CD14-positive monocyte (primary cell): ENCODE measurements at regions not wholly inside any gene's neighbourhood (a gene's known extent, or its start where the extent isn't known, plus 50 kb on each side); places are given as distances from the start of the nearest gene placed in this dataset.

ENCODE experiments used
- DNase-seq, 3 donors: peaks; one replicate each; pipeline ENCODE4 v3.0.0-alpha.2; 2011 to 2022
- H2AFZ ChIP-seq: 2 replicates; pipeline ENCODE4 v1.6.0; 2012; ENCODE audit warnings: mild to moderate bottlenecking, low read depth, low read length, inconsistent platforms; ENCODE audit not compliant: insufficient read depth, poor library complexity, severe bottlenecking
- H3K27ac ChIP-seq, 2 donors: 1 replicate in 1 of 2; 2 replicates in 1 of 2; pipeline ENCODE4 v1.5.1; 2012 to 2013; ENCODE audit warnings: low read length in 2 of 2, control low read depth in 1 of 2, inconsistent platforms in 1 of 2, low read depth in 1 of 2, mild to moderate bottlenecking in 1 of 2
- H3K27me3 ChIP-seq, 2 donors: one replicate each; pipeline versions ENCODE4 v1.6.0 to v1.6.1; 2011 to 2013; ENCODE audit warnings: low read length in 2 of 2; ENCODE audit not compliant: control insufficient read depth in 2 of 2, insufficient read depth in 2 of 2
- H3K36me3 ChIP-seq, 2 donors: replicated peaks in 1 of 2; 1 replicate in 1 of 2; 2 replicates in 1 of 2; pipeline versions ENCODE4 v1.5.1 to v1.6.1; 2012 to 2013; ENCODE audit warnings: low read length in 2 of 2, control low read depth in 1 of 2, inconsistent platforms in 1 of 2, mild to moderate bottlenecking in 1 of 2; ENCODE audit not compliant: insufficient read depth in 2 of 2, control insufficient read depth in 1 of 2
- H3K4me1 ChIP-seq, 2 donors: 1 replicate in 1 of 2; 2 replicates in 1 of 2; pipeline versions ENCODE4 v1.5.1 to v1.6.1; 2012 to 2013; ENCODE audit warnings: low read length in 2 of 2, control low read depth in 1 of 2, inconsistent platforms in 1 of 2, mild to moderate bottlenecking in 1 of 2, moderate library complexity in 1 of 2; ENCODE audit not compliant: insufficient read depth in 2 of 2, control insufficient read depth in 1 of 2
- H3K4me2 ChIP-seq: replicated peaks from 2 replicates; pipeline ENCODE3; 2012; ENCODE audit warnings: low read length, moderate library complexity, mild to moderate bottlenecking; ENCODE audit not compliant: poor library complexity, severe bottlenecking; ENCODE audit errors: extremely low read depth
- H3K4me3 ChIP-seq, 3 experiments: fragments of 200-600 bp in 1 of 3; sonication (generic) in 1 of 3; replicated peaks in 1 of 3; 1 replicate in 2 of 3; 2 replicates in 1 of 3; pipeline ENCODE4 v1.5.1; 2011 to 2013; ENCODE audit warnings: low read length in 3 of 3, mild to moderate bottlenecking in 3 of 3, control low read depth in 2 of 3, low read depth in 2 of 3, inconsistent platforms in 1 of 3, moderate library complexity in 1 of 3
- H3K79me2 ChIP-seq: 2 replicates; pipeline ENCODE4 v1.6.0; 2012; ENCODE audit warnings: mild to moderate bottlenecking, control low read depth, inconsistent platforms, low read length, moderate library complexity; ENCODE audit not compliant: insufficient read depth
- H3K9ac ChIP-seq: 2 replicates; pipeline ENCODE4 v1.6.0; 2017; ENCODE audit warnings: low read length, mild to moderate bottlenecking; ENCODE audit not compliant: insufficient read depth, poor library complexity, severe bottlenecking
- H3K9me3 ChIP-seq, 2 donors: replicated peaks in 1 of 2; 1 replicate in 1 of 2; 2 replicates in 1 of 2; pipeline versions ENCODE4 v1.5.1 to v1.6.1; 2012 to 2013; ENCODE audit warnings: low read length in 2 of 2, control low read depth in 1 of 2; ENCODE audit not compliant: control insufficient read depth in 1 of 2, insufficient read depth in 1 of 2
- H4K20me1 ChIP-seq: 2 replicates; pipeline ENCODE4 v1.6.0; 2012; ENCODE audit warnings: mild to moderate bottlenecking, low read length, control low read depth, moderate library complexity; ENCODE audit not compliant: insufficient read depth
- H3K27ac Mint-ChIP-seq, 7 donors: one replicate each; pipeline ENCODE4 v1.8.0; 2020; ENCODE audit warnings: mild to moderate bottlenecking in 7 of 7, mixed read lengths in 7 of 7, moderate library complexity in 6 of 7, inconsistent platforms in 2 of 7
- H3K27me3 Mint-ChIP-seq, 3 donors: one replicate each; pipeline ENCODE4 v1.8.0; 2021 to 2022; ENCODE audit warnings: low read depth in 3 of 3, mild to moderate bottlenecking in 3 of 3, mixed read lengths in 3 of 3, moderate library complexity in 3 of 3, inconsistent platforms in 1 of 3
- H3K36me3 Mint-ChIP-seq, 2 donors: one replicate each; pipeline ENCODE4 v1.8.0; 2020; ENCODE audit warnings: mixed read lengths in 2 of 2, inconsistent platforms in 1 of 2, mild to moderate bottlenecking in 1 of 2
- H3K4me1 Mint-ChIP-seq: one replicate; pipeline ENCODE4 v1.8.0; 2020; ENCODE audit warnings: mild to moderate bottlenecking, mixed read lengths
- H3K4me3 Mint-ChIP-seq, 2 donors: one replicate each; pipeline ENCODE4 v1.8.0; 2020; ENCODE audit warnings: mild to moderate bottlenecking in 2 of 2, mixed read lengths in 2 of 2, moderate library complexity in 1 of 2
- H3K9me3 Mint-ChIP-seq, 7 donors: one replicate each; pipeline ENCODE4 v1.8.0; 2020 to 2022; ENCODE audit warnings: mixed read lengths in 7 of 7, mild to moderate bottlenecking in 6 of 7, moderate library complexity in 6 of 7, inconsistent platforms in 2 of 7
- WGBS: methylation state at CpG from one replicate; pipeline ENCODE4 v1.1.5; 2013; ENCODE audit warnings: missing lambda C conversion rate; ENCODE audit not compliant: insufficient coverage; 5-methylcytosine and 5-hydroxymethylcytosine counted together
- intact Hi-C, 2 donors: fragments of 100-400 bp; cut with micrococcal nuclease; formaldehyde crosslinking; loops; one replicate each; pipeline versions ENCODE4 v1.15.0 to v1.15.1; 2023
- TF ChIP-seq, protein P1 (sequence below): fragments of 200-600 bp; IDR thresholded peaks from one replicate; pipeline ENCODE4 v1.8.0; 2022; ENCODE audit warnings: antibody characterized with exemption, mild to moderate bottlenecking

DNA sequence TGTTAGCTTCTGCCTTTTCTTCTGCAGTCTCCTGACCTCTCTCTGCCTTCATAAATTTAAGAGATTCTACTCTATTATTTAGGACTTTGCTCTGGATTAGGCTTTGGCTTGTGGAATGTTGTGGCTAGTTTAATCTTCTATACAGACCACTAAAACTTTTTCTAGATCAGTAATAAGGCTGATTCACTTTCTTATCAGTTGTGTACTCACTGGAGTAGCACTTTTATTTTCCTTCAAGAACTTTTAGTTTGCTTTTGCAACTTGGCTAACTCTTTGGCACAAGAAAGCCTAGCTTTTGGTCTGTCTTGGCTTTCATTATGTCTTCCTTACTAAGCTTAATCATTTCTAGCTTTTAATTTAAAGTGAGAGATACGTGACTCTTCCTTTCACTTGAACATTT, 265.5 kb upstream of the TBC1D5 start:
- Mint-ChIP-seq H3K36me3 (peaks cover 0 to 1% of the 10 kb centered on the region in 2 donors), H3K9me3 (peaks cover 7 to 17% (median 12%) of the 10 kb centered on the region in 7 donors), H3K27me3 (no peaks in the 10 kb centered on the region), H3K4me1 (no peaks in the 10 kb centered on the region), H3K27ac (no peak overlapping the region), H3K4me3 (no peak overlapping the region)
- H4K20me1 ChIP-seq = no peaks in the 10 kb centered on the region
- WGBS = no CpG with 5 or more reads among the region's 1 CpG
- intact Hi-C loops = no loop called here
- no peak overlapping the region for H3K4me3 ChIP-seq
- H3K4me2 ChIP-seq = no peak overlapping the region
- H3K36me3 ChIP-seq = no peaks in the 10 kb centered on the region
- TF ChIP-seq, protein P1, sequence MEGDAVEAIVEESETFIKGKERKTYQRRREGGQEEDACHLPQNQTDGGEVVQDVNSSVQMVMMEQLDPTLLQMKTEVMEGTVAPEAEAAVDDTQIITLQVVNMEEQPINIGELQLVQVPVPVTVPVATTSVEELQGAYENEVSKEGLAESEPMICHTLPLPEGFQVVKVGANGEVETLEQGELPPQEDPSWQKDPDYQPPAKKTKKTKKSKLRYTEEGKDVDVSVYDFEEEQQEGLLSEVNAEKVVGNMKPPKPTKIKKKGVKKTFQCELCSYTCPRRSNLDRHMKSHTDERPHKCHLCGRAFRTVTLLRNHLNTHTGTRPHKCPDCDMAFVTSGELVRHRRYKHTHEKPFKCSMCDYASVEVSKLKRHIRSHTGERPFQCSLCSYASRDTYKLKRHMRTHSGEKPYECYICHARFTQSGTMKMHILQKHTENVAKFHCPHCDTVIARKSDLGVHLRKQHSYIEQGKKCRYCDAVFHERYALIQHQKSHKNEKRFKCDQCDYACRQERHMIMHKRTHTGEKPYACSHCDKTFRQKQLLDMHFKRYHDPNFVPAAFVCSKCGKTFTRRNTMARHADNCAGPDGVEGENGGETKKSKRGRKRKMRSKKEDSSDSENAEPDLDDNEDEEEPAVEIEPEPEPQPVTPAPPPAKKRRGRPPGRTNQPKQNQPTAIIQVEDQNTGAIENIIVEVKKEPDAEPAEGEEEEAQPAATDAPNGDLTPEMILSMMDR = no peak
- no peaks in the 10 kb centered on the region for H3K27me3 ChIP-seq
- no peaks in the 10 kb centered on the region for H3K79me2 ChIP-seq
- H2AFZ ChIP-seq = no peak overlapping the region
- no peak overlapping the region for H3K9ac ChIP-seq
- H3K27ac ChIP-seq = no peak overlapping the region
- no peaks in the 10 kb centered on the region for H3K9me3 ChIP-seq
- DNase-seq = no peak
- H3K4me1 ChIP-seq = no peaks in the 10 kb centered on the region

DNA sequence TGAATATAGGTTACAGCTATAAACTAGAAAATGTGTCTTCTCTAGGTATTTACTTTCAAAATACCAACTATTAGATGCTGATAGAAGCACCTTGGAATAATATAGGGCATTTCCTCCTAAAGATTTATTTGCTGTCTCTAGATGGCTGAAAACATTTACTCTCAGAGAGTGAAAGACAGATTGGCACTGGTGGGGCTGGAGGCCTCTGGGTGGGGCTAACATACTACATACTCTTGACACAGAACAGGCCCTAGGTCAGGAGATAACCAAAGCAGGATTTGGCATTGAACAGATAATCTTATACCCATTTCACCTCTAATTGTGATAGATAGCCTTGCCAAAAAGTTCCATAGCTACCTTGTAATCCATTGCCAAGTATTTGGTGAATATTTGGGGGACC, 253.3 kb upstream of the TBC1D5 start:
- Histone ChIP-seq H3K4me2 (no peak overlapping the region), H3K27ac (no peak overlapping the region), H3K9me3 (no peaks in the 10 kb centered on the region), H3K27me3 (no peaks in the 10 kb centered on the region), H3K9ac (no peak overlapping the region), H3K79me2 (no peaks in the 10 kb centered on the region), H4K20me1 (no peaks in the 10 kb centered on the region), H3K36me3 (no peaks in the 10 kb centered on the region), H2AFZ (no peak overlapping the region), H3K4me3 (no peak overlapping the region), H3K4me1 (no peaks in the 10 kb centered on the region)
- Mint-ChIP-seq H3K27me3 (no peaks in the 10 kb centered on the region), H3K4me1 (no peaks in the 10 kb centered on the region), H3K36me3 (no peaks in the 10 kb centered on the region), H3K9me3 (peaks cover 0 to 3% (median 0%) of the 10 kb centered on the region in 7 donors), H3K27ac (no peak overlapping the region), H3K4me3 (no peak overlapping the region)
- intact Hi-C loops = no loop called here
- TF ChIP-seq, protein P1 = no peak
- DNase-seq = no peak
